Chondrocyte (in vitro differentiated cells): ENCODE measurements at regions not wholly inside any gene's neighbourhood (a gene's known extent, or its start where the extent isn't known, plus 50 kb on each side); places are given as distances from the start of the nearest gene placed in this dataset.
A peak's percentile ranks its signal among the peaks of the same experiment; 100 is the strongest.

ENCODE experiments used
- DNase-seq: peaks from one replicate; pipeline ENCODE4 v3.0.0; 2021; ENCODE audit warnings: mixed read lengths, low spot score
- H3K27ac Mint-ChIP-seq: one replicate; pipeline ENCODE4 v1.8.0; 2021; ENCODE audit warnings: mild to moderate bottlenecking, moderate library complexity, mixed read lengths; ENCODE audit not compliant: unreplicated experiment
- H3K27me3 Mint-ChIP-seq: 2 replicates; pipeline ENCODE4 v1.8.0; 2021; ENCODE audit warnings: low read depth, mixed read lengths
- H3K36me3 Mint-ChIP-seq: 2 replicates; pipeline ENCODE4 v1.8.0; 2021; ENCODE audit warnings: low read depth, mixed read lengths
- H3K4me1 Mint-ChIP-seq: 2 replicates; pipeline ENCODE4 v1.8.0; 2021; ENCODE audit warnings: low read depth, mild to moderate bottlenecking, mixed read lengths
- H3K4me3 Mint-ChIP-seq: one replicate; pipeline ENCODE4 v1.8.0; 2021; ENCODE audit warnings: mild to moderate bottlenecking, moderate library complexity, mixed read lengths; ENCODE audit not compliant: unreplicated experiment
- H3K9me3 Mint-ChIP-seq: 2 replicates; pipeline ENCODE4 v1.8.0; 2021; ENCODE audit warnings: low read depth, mixed read lengths
- TF ChIP-seq, protein P1 (sequence below): fragments of 200-600 bp; sonication (generic); IDR thresholded peaks from 2 replicates; pipeline ENCODE4 v1.5.0; 2021; ENCODE audit warnings: antibody characterized with exemption, mild to moderate bottlenecking, moderate library complexity

DNA sequence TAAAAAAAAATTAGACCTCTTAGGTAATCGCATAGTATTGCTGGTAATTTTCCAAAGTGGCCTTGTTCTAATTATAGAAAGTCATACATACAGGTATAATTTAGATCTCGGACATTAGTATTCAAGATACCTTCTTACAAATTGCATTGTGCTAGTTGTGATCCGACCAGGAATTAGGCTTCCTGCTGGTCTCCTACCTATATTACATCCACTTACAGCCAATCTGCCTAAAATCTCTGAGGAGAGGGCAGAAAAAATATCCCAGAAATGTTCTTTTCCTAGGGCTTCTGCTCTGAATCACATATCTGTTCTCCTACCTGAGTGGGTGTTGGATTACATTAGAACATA is 314.7 kb upstream of the GULP1 start:
- H3K9me3 Mint-ChIP-seq, result no peaks in the 10 kb centered on the region
- no peak for DNase-seq
- TF ChIP-seq, protein P1, sequence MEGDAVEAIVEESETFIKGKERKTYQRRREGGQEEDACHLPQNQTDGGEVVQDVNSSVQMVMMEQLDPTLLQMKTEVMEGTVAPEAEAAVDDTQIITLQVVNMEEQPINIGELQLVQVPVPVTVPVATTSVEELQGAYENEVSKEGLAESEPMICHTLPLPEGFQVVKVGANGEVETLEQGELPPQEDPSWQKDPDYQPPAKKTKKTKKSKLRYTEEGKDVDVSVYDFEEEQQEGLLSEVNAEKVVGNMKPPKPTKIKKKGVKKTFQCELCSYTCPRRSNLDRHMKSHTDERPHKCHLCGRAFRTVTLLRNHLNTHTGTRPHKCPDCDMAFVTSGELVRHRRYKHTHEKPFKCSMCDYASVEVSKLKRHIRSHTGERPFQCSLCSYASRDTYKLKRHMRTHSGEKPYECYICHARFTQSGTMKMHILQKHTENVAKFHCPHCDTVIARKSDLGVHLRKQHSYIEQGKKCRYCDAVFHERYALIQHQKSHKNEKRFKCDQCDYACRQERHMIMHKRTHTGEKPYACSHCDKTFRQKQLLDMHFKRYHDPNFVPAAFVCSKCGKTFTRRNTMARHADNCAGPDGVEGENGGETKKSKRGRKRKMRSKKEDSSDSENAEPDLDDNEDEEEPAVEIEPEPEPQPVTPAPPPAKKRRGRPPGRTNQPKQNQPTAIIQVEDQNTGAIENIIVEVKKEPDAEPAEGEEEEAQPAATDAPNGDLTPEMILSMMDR, result no peak
- no peaks in the 10 kb centered on the region for H3K36me3 Mint-ChIP-seq
- H3K27me3 Mint-ChIP-seq, result no peaks in the 10 kb centered on the region
- H3K4me3 Mint-ChIP-seq, result no peak overlapping the region
- no peaks in the 10 kb centered on the region for H3K4me1 Mint-ChIP-seq
- no peak overlapping the region for H3K27ac Mint-ChIP-seq

DNA sequence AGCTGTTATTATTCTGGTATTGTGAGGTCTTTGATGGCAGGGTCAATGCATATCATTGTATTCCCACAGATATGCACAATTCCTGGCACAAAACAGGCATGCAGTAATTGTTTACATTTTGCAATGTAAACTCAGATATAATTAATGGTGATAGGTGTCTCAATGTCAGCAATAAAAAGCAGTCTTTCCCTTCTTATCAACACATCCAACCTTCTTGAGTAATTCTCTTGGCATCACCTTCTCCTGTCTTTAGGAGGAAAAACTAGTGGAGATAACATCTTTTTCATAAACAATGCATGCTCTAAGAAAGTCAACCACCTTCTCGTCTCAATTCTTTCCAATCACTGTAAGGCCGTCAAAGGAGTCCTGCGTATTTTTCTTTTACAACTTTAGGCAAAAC is 313.3 kb upstream of the GULP1 start:
- Mint-ChIP-seq H3K27me3 (no peaks in the 10 kb centered on the region), H3K27ac (no peak overlapping the region), H3K9me3 (no peaks in the 10 kb centered on the region), H3K4me1 (peaks cover 10% of the 10 kb centered on the region), H3K36me3 (no peaks in the 10 kb centered on the region), H3K4me3 (no peak overlapping the region)
- DNase-seq, result no peak
- TF ChIP-seq, protein P1, result no peak

DNA sequence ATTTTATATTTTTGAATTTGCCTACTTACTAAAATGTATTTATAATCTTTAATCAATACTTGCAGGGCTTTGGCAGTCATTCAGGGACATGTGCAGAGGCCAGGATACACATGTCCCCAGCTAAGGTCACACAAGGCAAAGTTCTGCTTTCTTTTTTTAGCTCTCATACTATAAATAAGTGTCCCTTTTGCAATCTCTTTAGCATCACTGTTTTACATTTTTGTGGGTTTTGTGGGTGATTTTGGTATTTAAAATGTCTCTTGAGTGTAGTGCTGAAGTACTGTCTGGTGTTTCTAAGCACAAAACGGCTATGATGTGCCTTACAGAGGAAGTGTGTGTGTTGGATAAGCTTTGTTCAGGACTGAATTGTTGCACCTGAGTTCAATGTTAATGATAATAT is 309.0 kb upstream of the GULP1 start:
- H3K36me3 Mint-ChIP-seq, result no peaks in the 10 kb centered on the region
- peaks cover 25% of the 10 kb centered on the region for H3K4me1 Mint-ChIP-seq
- TF ChIP-seq, protein P1, result no peak
- peak overlapping the region; percentile 3 for H3K27ac Mint-ChIP-seq
- no peak for DNase-seq
- H3K9me3 Mint-ChIP-seq, result no peaks in the 10 kb centered on the region
- no peaks in the 10 kb centered on the region for H3K27me3 Mint-ChIP-seq
- no peak overlapping the region for H3K4me3 Mint-ChIP-seq

DNA sequence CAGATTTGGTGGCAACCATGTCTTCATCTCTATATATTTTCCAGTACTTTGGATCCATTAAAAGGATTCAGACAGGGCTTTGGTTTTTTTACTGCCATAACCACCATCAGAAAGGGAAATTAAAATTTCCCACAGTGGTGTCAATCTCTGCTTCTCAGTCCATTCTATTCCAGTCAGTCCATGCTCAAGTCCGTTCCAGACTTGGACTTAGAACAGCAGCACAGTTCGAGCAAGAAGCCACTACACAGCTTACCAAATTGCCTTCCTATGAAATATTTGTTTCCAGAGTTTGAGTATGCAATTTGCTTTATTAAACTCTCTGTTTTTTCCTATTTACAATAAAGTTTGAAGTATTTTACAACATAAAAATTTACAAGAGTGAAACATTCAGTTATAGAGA is 306.5 kb upstream of the GULP1 start:
- H3K27ac Mint-ChIP-seq, result no peak overlapping the region
- H3K4me3 Mint-ChIP-seq, result no peak overlapping the region
- H3K36me3 Mint-ChIP-seq, result no peaks in the 10 kb centered on the region
- H3K4me1 Mint-ChIP-seq, result peaks cover 25% of the 10 kb centered on the region
- no peaks in the 10 kb centered on the region for H3K27me3 Mint-ChIP-seq
- TF ChIP-seq, protein P1, result no peak
- no peak for DNase-seq
- no peaks in the 10 kb centered on the region for H3K9me3 Mint-ChIP-seq

DNA sequence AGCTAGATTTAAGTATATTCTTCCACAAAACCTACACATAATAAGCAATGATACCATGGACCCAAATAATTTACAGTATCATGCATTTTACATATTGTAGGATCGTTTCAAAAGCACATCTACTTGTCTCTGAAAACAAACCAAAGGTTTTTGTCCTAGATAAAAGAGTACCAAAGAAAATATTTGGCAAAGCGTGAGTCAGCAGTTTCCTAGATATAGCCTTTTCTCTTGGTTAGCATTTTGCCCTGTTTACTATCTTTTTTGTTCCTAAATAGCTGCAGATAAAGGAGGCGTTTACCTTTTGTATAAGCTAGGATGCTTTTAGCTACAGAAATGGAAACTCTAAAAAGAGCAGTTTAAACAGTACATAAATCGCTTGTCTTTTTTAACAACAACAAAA is 305.8 kb upstream of the GULP1 start:
- Mint-ChIP-seq H3K27ac (no peak overlapping the region), H3K4me1 (peaks cover 25% of the 10 kb centered on the region), H3K4me3 (no peak overlapping the region), H3K9me3 (no peaks in the 10 kb centered on the region), H3K36me3 (no peaks in the 10 kb centered on the region), H3K27me3 (no peaks in the 10 kb centered on the region)
- DNase-seq, result no peak
- TF ChIP-seq, protein P1, result no peak
